Right lung (tissue), 2 donors: ENCODE measurements at regions not wholly inside any gene's neighbourhood (a gene's known extent, or its start where the extent isn't known, plus 50 kb on each side); places are given as distances from the start of the nearest gene placed in this dataset.
"Not testable (repeated sequence)": the region's sequence is repeated elsewhere in the genome, so short reads cannot be mapped to it uniquely, and the experiment has no call there.

ENCODE experiments used
- DNase-seq, 2 donors: peaks; one replicate each; pipeline ENCODE4 v3.0.0-alpha.2; 2013

DNA sequence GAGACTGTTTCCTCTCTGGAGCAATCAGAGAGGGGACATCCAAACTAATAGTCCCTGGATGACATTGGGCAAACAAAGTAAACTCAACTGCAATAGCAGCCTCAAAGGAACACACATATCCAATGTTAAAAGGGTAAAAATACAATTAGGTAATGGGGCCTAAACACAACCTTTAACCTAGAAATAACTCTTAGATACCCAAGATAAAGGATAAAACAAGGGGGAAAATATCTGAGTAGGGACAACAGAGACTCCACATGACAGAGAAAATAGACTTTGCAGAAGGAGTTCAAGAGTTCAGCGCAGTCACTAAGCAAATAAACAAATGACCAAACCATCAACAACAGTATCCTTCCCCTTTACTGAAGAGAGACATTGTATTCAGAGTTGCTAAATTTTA is 149.3 kb downstream of the FBXO4 start:
- DNase-seq = no peak

DNA sequence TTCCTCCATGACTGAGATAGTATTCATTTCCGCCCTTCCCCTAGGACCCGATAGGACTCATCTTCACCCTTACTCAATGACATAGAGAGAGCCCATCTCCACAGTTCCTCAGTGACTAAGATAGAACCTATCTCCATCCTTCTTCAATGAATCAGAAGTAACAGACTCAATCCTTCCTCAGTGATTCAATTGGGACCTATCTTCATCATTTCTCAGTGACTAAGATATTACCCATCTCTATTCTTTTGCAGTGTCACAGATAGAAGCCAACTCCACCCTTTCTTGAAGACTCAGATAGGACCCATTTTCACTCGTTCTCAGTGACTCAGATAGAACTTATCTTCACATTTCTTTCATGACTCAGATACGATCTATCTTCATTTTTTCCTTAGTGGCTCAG is 164.6 kb downstream of the FBXO4 start:
- DNase-seq = no peak

DNA sequence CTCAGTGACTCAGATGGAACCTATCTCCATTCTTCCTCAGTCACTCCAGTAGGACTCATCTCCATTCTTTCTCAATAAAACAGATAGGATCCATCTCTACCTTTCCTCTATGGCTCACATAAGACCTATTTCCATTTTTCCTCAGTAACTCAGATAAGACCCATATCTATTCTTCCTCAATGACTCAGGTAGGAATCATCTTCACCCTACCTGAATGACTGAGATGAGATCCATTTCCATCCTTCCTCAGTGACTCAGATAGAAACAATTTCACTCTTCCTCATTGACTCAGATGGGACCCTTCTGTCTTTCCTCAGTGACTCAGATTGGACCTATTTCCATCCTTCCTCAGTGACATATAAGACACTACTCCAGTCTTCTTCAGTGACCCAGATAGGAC is 165.1 kb downstream of the FBXO4 start:
- DNase-seq = no peak

DNA sequence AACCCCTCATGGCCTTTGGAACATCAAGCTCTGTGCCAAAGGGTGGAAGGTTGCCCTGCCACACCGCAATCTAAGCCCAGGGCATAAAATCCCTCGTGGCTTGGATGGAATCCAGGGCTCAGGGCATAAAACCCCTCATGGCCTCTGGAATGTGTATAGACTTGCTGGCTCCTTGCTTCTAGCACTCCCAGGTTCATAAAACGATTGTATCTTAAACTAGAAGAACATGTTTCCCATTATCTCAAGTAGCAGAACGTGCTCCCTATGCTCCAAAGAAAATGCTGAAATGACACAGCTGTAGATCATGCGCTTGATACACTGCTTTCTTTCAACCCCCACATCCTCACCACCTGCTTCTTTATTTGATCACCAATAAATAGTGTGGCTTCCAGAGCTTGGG is 174.8 kb downstream of the FBXO4 start:
- DNase-seq = not testable (repeated sequence)

DNA sequence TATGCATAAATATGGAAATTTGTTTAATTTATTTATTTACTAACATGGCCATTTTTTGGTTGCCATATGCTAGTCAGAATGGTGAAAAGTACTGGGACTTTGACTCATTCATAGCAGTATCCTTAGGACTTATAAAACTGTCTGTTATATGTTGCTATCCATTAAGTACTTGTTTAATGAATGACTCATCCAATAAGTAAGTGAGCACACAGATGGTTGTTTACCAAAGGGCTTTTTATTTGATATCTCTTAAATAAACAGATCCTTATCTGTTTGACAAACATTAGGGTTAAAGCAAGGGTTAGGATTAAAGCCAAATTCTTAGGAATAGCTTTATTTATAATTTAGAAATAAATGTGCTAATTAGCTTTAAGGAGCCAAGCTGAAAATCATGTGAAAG is 183.4 kb downstream of the FBXO4 start:
- DNase-seq = no peak

DNA sequence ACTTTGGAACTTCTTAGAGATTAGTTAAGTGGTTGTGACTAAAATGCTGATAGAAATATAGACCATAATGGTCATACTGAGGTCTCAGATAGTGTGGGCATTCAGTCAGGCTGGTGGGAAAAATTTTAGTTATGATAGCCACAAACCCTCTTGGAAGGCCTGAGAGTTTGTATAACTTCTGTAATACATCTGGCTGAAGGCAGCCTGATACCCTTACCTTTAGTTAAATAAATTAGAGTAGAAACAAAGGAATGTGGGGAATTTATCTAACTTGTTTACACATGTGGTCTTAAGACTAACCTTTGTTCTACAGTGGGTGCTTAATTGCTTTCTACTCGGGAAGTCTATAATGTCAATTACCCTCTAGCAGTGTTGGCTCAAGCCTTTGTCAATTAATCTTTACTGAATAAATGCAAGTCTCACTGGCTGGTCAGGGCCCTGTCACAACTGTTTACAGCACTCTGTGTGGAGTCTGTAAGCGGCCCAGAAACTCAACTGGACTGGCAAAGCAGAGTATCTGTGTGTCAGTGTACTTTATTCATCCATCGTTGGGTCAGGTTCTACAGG is 184.0 kb downstream of the FBXO4 start:
- DNase-seq = no peak

DNA sequence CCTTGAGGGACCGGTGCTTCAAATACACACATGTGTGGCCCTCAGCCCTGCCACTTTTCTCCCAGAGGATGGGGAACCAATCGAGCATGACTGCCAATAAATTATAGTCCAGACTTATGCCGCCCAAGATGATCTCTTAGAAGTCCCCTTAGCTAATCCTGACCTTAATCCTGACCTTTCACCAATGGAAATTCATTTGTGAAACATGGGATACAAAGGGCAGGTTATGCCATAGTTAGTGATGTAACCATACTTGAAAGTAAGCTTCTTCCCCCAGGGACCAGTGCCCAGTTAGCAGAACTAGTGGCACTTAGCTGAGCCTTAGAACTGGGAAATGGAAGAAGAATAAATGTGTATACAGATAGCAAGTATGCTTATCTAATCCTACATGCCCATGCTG is 190.6 kb downstream of the FBXO4 start:
- DNase-seq = not testable (repeated sequence)

DNA sequence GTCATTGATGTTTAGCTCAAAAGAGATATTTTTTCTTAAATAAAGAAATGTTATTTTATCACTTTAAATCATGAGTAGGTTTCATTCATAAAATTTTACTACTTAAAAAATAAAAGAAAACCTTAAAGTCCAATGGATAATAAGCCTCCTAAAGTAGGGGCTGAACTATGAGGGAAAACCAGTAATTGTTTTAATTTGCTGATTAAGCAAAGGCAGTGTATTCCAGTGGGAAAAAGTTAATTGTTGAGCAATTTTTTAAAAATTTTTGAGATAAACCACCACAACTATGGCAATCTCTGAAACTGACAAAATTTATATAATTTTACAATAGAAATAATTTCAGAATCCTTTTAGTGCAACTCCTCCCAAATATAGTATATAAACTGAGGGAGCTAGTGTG is 195.0 kb downstream of the FBXO4 start:
- no peak for DNase-seq

DNA sequence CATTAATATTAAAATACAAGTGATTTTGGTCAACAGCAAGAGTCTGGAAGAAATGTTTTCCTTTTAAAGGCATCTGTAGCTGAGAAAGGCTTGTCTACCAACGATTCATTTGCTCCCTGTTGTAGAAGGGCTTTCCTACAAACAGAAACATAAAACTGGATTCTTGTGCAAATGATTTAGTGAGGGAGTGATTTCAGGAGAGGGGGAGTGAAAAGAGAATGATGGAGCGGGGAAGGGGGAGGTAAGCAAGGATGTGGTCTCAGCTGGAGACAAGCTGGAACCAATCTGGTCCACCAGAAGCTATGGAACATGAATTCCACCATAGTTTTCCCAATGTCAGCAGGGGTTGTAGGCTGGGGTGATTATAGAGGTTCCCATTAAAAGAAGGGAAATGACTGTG is 196.3 kb downstream of the FBXO4 start:
- no peak for DNase-seq

DNA sequence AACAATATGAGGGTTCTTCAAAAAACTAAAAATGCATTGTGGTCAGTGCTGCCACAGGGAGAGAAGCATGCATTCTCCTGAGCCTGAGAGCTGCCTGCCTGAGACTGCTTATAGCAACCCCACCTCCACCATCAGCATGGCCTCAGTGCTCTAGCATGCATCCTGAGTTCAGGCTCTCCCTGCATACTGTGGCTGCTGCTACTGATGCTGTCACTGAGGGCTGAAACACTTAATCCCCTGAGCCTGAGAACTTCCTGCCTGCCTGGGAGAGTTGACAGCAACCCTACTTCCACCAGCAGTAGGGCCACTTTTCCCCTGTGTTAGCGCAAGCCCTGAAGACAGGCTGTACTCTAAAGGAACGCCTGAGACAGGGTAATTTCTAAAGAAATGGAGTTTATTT is 206.0 kb downstream of the FBXO4 start:
- no peak for DNase-seq

DNA sequence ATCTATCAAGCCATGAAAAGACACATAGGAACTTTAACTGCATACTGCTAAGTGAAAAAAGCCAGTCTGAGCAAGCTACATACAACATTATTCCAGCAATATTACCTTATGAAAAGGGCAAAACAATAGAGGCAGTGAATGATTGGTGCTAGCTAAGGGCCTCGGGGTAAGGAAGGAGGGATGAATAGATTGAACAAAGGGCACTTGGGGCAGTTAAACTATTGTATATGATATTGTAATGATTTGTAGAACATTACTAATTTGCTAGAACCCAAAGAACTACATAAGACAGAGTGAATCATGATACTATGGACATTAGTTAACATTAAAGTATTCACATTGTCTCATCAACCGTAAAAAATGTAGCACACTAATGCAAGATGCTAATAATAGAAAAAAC is 218.3 kb downstream of the FBXO4 start:
- DNase-seq = no peak

DNA sequence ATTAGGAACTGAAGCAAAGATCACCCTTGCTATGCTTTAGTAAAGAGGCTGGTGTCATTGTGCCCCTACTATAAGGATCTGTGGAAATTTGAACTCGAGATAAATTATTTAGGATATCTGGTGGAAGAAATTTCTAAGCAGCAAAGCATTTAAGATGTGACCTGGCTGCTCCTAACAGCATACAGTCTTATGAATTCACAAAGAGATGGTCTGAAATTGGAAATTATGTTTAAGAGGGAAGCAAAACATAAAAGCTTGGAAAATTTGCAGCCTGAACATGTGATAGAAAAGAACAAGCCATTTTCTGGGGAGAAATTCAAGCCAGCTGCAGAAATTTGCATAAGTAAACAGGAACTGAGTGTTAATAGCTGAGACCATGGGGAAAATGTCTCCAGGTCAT is 223.7 kb downstream of the FBXO4 start:
- no peak for DNase-seq

DNA sequence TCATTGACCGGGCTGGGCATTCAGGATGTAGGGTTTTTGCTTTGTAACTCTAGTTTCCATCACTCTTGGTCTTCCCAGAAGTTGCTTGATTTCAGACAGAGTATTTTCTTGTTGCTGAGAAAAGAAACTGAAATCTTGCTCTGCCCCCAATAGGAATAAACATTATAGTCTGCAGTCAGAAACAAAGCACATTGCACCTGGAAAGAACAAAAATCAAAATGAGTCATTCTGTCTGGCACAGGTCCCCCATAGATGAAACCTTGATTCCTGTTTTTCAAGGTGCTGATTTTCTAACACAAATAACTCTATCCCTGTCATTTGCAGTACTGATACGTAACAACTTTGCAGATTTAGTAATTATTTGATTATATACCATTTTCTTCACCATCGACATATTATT is 232.1 kb downstream of the FBXO4 start:
- DNase-seq = no peak

DNA sequence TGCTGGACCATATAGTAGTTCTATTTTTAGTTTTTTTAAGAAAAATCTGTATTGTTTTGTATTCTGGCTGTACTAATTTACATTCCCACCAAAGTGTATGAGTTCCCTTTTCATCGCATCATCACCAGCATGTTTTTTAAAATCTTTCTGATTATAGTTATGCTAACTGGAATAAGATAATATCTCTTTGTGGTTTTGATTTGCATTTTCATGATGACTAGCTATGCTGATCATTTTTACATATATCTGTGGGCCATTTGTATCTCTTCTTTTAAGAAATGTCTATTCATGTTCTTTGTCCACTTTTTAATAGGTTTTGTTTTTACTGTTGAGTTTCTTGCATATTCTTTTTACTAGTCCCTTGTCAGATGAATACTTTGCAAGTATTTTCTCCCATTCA is 238.0 kb downstream of the FBXO4 start:
- DNase-seq = no peak

DNA sequence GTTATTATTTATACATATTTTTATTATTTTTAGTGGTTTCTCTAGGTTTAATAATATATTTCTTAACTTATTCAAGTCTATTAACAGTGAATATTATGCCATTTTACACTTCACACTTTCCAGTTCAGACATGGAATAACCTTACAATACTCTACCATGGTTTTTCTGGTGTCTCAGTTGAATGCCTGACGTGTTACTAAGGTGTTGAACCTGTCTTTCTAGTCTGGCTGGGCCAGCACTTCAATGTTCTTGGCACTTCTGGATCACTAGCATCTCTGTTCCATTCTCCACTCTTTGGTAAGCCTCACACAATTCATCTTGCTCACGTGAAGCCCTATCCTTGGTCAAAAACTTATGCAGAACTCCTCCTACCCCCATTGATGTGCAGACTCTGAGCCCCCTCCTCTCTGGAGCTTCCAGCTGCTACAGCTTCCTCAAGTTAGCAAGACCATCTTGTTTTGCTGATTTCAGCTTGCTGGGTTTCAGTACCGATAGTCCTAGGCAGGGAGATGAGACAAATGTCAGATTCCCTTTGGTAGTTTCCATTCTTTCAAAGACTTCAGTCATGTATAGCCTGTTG is 243.1 kb downstream of the FBXO4 start:
- DNase-seq = no peak

DNA sequence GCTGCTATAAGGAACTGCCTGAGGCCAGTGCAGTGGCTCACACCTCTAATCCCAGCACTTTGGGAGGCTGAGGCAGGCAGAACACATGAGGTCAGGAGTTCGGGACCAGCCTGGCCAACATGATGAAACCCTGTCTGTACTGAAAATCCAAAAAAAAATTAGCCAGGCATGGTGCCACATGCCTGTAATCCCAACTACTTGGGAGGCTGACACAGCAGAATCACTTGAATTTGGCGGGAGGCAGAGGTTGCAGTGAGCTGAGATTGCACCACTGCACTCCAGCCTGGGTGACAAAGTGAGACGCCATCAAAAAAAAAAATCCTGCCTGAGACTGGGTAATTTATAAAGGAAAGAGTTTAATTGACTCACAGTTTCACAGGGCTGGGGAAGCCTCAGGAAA is 247.1 kb upstream of the GHR start:
- DNase-seq = not testable (repeated sequence)

DNA sequence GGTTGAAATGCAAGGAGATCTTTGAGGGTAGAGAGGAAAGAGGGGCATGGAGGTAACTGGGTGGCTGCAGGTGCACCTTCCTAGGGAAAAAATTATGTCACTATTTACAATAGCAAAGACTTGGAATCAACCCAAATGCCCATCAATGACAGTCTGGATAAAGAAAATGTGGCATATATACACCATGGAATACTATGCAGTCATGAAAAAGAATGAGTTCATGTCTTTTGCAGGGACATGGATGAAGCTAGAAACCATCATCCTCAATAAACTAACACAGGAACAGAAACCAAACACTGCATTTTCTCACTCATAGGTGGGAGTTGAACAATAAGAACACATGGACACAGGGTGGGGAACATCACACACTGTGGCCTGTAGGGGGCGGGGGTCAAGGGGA is 243.4 kb upstream of the GHR start:
- not testable (repeated sequence) for DNase-seq

DNA sequence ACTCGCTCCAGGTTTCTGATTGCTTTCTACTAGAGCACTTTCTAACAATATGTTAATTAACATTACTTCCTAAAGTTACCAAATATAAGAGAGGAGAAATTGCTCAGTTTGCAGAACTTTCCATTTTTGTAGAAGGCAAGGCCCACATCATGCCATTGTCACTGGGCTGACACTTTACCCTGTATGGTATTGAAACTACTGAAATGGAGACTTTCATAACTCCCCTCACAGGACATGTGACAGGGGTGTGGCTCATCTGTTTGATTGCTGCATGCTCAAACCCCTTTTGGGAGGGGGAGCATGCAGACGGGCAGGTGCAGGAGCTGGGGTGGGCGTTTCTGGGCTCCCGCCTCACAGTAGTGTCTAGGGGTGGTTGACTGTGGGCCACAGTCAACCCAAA is 206.3 kb upstream of the GHR start:
- DNase-seq = no peak

DNA sequence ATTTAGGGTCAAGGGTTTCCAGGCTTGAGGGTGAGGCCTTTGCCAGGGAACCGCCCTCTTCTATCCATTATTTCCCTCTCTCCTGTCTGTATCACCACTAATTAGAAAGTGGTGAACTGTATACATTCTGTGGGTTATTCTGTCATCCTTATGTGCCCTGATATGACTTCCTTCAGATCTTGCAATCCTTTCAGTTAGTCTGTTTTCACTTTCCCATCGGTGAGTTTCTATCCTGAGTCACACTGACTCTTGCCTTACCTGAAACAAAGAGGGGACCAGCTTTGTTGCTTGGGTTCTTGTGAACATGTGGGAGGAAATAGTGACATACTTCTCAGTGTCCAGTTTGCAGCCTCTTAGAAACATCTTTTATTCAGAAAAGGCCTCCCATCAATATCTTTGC is 205.4 kb upstream of the GHR start:
- DNase-seq = no peak

DNA sequence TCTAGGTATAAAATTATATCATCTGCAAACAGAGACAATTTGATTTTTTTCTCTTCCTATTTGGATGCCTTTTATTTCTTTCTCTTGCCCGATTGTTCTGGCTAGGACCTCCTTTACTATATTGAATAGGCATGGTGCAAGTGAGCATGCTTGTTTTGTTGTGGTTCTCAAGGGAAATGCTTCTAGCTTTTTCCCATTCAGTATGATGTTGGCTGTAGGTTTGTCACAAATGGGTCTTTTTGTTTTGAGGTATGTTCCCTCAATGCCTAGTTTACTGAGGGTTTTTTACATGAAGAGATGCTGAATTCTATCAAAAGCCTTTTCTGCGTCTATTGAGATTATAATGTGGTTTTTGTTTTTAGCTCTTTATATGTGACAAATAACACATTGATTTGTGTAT is 198.2 kb upstream of the GHR start:
- DNase-seq = no peak

DNA sequence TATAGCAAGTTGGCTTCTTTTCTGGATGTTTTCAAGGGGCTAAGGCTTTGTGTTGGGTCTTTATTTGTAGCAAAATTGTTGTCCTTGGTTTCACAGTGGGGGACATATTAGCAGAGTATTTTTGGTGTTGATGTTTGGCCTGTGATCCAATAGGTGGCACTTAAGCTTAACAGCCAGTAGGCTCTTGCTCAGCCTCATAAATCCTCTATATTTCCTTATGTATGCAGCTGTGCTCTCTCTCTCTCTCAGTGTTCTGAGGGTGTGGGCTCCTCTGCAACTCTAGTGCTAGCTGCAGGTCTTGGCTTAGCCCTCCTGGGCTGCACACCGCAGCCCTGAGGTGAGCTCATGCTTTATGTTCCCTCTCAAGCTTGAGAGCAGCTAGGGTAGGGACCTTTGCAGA is 195.0 kb upstream of the GHR start:
- no peak for DNase-seq

DNA sequence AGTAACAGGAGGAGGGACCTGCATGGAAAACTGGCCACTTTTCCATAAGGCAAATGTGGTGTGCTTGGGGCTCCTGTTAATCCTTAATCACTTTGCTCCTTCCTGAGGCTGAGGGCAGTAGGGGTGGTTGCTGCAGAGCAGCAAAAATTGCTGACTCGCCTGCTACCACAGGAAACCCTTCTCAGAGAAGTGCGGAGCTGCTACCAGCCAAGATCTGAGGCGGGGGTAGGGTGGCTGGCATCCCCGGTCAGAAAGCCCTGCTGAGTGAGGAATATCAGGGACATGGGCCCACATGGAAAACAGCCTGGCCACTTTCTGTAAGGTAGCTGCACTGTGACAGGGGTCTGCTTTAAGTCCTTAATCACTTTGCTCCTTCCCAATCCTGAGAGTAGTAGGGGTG is 192.4 kb upstream of the GHR start:
- DNase-seq = no peak

DNA sequence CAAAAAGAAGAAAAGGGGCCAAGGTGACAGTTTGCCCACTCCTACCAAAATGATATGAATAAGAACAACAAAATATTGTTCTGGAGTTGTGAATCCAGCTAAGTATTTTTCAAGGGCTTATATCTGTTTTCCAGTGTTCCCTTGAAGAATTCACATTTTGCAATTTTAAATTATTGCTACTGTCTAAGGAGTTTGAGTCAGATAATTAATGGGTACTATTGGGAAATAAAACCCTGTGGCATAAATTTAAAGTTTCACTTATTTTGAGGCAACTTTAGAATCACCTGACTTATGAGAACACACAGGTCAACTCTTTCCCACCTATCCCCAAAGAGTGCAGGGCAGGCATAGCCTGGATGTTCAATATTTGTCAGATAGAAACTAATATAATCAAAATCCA is 188.0 kb upstream of the GHR start:
- DNase-seq = no peak

DNA sequence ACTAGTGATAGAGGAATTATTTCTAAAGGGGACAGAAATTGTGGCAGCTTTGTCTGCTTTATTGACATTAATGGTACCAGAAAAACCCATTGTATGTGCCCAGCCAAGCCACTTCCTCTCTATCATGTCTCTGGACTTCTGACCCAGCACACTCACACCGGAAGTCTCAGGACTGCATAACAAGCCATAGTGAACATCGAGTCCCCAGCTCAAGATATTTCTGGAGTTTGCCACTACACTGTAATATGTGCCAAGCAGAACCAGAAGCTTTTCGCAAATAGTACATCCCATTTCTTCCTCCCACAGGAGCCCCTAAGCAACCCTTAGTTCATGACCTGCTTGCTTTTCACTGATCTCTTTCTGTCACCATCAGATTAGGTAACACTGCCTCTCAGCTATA is 187.4 kb upstream of the GHR start:
- no peak for DNase-seq

DNA sequence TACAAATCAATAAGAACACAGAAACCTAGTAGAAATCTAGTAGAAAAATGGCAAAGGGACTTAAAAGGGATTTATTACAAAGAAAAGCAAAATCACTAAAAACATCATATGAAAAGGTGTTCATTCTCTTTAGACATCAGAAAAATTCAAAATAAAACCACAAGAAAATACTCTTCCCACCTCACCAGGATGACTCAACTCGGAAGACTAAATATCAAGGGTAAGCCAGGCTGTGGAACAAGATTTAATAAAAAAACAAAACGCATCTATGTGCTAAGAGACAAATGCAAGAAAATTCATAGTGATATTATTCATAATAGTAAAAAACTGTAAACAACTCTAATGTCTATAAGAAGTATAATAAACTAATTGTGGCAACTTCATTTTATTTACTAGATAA is 181.6 kb upstream of the GHR start:
- DNase-seq = no peak
